Kasumi-1 (cell line): ENCODE measurements at regions not wholly inside any gene's neighbourhood (a gene's known extent, or its start where the extent isn't known, plus 50 kb on each side); places are given as distances from the start of the nearest gene placed in this dataset.
"Not testable (repeated sequence)": the region's sequence is repeated elsewhere in the genome, so short reads cannot be mapped to it uniquely, and the experiment has no call there.

ENCODE experiments used
- DNase-seq, 2 experiments: peaks; one replicate each; lab custom pipeline; 2025; lab: John Stamatoyannopoulos, UW

DNA sequence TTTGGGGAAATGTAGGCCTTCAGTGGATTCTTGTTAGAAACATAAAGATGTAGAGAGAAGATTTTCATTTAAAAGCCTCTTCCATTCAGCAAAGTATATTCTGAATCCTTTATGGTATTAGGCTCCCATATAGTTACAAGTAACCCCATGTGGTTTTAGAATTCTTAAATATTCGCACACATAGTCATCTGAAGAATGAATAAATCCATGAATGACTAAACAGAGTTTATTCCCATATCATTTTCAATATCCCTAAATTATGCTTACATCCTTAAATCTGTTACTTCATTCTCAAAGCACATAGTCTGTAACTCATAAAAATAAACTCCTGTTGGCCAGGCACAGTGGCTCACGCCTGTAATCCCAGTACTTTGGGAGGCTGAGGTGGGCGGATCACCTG is 962.1 kb downstream of the KCNJ18 start:
- no peak for DNase-seq

DNA sequence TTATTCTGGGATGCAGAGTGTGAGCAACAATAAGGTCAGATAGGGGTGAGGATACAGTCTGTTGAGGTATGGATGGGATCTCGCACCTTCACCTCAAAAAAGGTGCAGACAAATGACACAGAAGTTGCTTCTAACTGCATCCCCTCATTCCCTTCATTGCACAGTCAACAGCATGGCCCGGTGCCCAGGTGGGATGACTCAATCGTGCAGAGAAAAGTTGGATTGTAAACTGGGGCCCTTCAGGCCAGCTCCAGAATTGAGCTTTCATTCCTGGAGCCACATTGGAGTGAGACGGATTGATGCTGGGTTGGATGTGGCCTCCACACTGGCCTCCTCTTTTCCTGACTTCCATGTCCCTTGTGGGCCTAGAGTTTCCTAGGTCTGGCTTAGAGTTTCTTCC is 977.4 kb downstream of the KCNJ18 start:
- DNase-seq: no peak

DNA sequence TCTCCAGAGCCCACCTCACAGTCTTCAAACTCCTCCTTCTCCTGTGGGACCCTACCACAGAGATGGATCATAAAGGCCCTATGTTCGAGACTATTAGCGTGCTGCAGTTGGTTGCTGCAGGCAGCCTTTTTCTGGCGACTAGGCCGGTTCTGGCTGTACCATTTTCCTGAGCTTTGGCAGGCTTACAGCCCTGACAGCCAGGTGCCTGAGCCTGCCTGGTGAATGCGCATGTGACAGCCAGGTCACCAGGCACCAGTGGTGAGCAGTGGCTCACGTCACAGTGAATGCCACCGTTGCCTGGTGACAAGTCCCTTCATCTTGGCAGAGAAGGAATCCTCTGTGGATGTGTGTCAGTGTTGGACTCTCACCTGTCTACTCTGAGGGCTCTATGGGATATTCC is 978.8 kb downstream of the KCNJ18 start:
- no peak for DNase-seq

DNA sequence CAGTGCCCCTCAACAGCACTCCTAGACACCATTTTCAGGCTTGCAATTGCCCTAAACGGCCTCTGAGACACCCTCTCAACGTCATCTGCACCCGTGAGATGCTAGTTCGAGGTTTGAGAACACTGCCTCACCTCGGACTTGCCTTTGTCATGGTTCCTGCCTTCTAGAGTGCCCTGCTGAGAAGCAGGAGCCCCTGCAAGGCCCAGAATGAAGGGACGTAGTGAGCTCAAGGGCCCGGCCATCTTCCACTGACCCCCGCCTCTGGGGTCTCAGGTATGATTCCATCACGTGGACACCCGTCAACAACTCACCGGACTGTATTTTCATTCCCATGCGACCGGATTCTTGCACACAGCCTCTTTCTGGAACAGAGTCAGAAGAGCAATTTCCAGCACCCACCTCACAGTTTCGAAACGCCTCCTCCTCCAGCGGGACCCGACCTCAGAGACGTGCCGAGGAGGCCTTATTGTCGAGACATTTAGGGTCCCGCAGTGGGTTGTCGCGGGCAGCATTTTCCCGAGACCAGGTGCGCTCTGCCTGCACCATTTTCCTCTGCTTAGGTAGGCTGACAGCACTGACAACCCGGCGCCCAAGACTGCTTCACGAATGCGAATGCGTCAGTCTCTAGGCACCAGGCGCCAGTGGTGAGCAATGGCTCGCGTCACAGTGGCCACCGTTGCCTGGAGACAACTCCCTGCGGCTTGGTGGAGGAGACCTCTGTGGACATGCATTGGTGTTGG is 999.9 kb downstream of the KCNJ18 start:
- DNase-seq: no peak

DNA sequence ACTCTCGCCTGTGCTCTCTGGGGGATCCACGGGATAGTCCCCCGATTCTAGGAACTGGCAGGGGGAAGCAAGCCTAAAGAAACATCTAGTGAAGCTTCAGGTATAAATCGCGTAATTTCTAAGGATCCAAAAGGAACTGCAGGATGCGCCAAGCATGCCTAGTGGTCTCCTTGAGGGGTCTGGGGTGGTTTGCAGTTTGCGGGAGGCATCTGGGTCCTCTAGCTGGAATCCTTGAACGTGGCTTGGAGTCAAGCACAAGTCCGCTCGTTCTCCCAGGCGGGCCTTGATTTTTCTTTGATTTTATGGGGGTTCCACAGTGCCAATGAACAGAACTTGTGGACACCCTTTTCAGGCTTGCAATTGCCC is 1000.5 kb downstream of the KCNJ18 start:
- no peak for DNase-seq

DNA sequence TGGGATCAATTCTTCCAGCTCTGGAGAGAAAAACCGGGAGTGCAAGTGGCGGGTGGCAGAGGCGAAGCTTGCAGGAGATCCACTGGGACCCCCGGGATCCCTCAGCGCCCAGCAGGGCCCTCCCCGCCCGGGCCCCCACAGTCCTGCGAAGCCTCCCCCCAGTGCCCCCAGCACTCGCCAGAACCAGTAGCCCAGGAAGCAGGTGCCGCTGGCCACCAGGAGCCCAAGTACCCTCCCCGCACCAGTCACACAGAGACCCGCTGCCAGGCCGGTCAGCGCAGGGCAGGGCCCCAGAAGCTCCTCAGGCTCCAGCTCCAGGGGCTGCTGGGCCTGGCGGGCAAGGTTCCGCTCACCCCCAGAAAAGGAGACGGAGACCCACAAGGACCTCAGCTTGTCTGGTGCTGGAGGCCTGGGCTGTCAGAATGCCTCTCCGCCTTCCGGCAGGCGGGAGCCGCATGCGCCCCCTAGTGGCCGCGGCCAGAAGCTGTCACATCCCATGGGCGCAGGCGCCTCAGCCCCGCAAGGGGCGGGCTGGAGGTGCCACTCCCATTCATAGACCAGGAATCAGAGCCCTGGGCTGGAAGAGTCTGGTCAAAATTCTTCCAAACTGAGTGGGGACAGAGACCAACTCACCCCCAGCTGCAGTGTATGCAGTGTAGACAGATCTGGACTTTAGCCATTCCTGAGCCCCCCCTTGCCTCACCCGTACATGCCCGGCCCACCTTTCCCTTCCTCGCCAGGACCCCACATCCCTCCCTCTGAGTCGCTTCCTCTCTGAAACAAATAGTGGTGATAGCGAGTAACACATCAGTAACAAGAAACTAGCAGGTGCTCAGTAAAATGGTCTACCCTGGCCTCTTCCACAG is 1002.3 kb downstream of the KCNJ18 start:
- DNase-seq: no peak

DNA sequence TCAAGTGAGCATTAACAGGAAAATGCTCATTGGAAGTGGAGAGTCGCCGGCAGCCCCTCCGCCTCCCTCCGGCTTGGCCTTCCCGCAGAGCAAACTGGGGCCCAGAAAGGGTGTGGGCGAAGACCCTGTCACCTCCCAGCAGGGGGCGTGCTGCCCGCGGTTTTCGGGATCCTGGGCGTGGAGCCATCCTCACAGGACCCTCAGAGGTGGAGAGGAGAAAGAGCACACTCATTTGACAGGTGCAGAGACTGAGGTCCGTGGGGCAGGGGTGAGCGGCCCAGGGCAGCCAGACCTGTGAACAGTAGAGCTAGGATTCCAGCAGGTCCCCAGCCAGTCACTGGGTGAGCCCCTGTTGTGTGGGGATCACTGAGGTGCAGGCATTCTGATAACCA is 1002.9 kb downstream of the KCNJ18 start:
- DNase-seq: no peak

DNA sequence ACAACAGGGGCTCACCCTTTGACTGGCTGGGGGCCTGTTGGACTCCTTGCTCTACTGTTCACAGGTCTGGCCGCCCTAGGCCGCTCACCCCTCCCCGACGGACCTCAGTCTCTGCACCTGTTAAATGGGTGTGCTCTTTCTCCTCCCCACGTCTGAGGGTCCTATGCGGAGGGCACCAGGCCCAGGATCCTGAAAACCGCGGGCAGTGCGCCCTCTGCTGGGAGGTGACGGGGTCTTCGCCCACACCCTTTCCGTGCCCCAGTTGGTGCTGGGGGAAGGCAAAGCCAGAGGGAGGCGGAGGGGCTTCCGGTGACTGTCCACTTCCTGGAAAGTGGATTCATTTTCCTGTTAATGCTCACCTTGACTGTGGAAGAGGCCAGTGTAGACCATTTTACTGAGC is 1010.9 kb downstream of the KCNJ18 start:
- DNase-seq: no peak

DNA sequence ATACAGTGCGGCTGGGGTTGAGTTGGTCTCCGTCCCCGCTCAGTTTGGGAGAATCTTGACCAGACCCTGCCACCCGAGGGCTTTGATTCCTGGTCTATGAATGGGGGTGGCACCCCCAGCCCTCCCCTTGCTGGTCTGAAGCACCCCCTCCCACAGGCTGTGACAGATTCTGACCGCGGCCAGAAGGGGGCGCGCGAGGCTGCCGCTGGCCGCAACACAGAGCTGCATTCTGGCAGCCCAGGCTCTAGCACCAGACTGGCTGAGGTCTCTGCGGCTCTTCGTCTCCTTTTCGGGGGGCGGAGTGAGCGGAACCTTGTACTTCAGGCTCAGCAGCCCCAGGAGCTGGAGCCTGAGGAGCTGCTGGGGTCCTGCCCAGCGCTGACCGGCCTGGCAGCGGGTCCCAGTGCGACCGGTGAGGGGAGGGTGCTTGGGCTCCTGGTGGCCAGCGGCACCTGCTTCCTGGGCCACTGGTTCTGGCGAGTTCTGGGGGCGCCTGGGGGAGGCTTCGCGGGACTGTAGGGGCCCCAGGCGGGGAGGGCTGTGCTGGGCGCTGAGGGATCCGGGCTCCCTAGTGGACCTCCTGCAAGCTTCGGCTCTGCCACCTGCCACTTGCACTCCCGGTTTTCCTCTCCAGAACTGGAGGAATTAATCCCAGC is 1011.6 kb downstream of the KCNJ18 start:
- peak; percentile 2 to 3 for DNase-seq

DNA sequence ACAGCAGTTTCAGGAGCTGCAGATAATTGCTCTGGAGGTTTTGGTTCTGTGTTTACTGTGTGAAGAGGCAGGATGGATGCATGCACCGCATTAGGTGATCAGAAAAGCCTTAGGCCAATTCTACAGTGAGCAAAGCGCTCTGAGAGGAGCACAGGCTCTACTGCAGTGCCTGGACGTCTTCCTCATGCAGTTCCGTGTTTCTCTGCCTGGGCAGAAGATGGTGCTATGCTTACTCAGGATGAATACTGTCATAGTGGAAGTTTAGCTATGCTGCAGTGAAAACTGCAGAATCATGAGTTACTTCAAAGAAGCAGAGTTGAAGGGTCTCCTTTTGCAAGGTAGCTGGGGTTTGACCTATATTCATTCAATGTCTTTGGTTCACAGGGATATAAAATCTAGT is 1012.4 kb downstream of the KCNJ18 start:
- DNase-seq: peak; percentile 0 to 4

DNA sequence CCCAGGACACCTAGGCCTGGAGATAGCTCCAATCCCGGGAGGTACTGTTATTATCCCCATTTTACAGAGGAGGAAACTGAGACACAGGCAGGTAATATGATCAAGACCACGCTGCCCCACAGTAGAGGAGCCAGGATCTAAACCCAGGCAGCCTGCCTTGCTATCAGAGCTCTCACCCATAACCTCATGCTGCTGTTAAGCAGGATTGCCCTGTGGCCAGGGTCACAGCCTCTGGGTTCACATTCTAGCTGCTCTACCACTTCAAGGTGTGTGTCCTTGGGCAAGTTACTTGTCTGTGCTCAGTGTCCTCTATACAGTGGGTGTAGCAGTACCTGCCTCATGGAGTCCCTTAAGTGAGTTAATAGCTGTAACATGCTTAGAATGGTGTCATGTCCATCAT is 1015.3 kb downstream of the KCNJ18 start:
- no peak for DNase-seq

DNA sequence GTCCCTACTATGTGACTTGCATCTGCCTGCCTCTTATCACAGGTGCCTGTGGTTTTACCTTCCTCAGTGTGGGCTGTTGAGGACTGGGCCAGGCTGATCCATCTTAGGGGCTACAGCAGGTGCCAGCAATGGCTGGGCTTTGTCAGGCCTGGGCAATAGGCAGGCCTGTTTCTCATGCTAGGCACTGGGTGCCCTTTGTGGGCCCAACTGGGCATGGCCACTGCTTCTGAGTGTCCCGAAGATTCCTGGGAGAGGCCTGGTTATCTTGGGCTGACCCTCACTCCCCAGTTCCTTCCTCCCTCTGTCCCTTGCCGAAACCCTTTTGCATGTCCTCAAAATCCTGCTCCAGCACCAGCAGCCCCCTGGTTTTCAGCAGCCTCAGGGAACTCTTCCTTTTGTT is 1024.9 kb downstream of the KCNJ18 start:
- no peak for DNase-seq

DNA sequence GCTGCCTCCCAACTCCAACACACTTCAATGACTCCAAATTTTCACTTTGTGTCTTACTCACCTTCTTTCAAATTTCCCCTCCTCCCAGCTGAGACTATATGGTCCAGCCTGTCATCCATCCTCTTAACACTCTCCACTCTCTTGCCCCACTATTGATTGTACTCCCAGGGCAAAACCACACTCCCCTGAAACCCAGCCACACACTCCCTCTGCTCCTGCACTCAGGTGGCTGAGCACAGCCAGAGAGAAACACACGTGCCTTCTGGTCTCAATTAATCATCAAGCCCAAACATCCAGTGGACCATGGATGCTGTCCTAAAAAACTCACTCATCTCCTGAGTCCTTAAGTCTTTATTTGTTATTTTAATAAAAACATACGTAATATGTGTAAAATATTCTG is 1026.4 kb downstream of the KCNJ18 start:
- no peak for DNase-seq

DNA sequence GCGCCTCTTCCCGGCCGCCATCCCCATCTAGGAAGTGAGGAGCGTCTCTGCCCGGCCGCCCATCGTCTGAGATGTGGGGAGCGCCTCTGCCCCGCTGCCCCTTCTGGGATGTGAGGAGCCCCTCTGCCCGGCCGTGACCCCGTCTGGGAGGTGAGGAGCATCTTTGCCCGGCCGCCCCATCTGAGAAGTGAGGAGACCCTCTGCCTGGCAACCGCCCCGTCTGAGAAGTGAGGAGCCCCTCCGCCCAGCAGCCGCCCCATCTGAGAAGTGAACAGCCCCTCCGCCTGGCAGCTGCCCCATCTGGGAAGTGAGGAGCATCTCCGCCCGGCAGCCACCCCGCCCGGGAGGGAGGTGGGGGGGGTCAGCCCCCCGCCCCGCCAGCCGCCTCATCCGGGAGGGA is 1048.7 kb downstream of the KCNJ18 start:
- DNase-seq: not testable (repeated sequence)
